GM18873 (cell line): ENCODE measurements at regions not wholly inside any gene's neighbourhood (a gene's known extent, or its start where the extent isn't known, plus 50 kb on each side); places are given as distances from the start of the nearest gene placed in this dataset.
A peak's percentile ranks its signal among the peaks of the same experiment; 100 is the strongest.

ENCODE experiments used
- ATAC-seq: cut with Tn5 transposase; IDR thresholded peaks from one replicate; pipeline ENCODE4 v1.9.1; 2021; ENCODE audit warnings: mild to moderate bottlenecking, moderate library complexity, moderate number of reproducible peaks; ENCODE audit not compliant: unreplicated experiment, low FRiP score

- ATAC-seq: no peak
These were observed 150.6 kb upstream of the TGFBR2 start for GRCh38 chr3:30455840-30456239.

- ATAC-seq: no peak
These were observed 150.1 kb upstream of the TGFBR2 start for GRCh38 chr3:30456264-30456663.

DNA sequence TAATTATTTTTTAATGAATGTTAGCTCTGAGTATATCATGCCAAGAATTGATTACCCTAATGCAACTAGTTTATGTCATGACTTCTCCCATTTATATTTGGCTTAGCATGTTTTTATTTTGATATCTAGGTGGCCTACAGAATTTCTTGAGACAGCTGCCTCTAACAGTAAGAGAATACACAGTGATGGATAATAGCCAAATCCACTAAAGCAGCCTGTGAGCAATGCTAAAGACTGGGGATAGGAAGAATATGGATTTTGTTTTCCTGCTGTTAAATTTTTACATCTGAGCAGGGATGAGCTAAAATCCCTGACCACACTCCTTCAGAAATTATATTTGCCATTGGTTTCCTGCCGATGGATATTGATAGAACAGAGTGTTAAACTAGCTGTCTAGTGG, 149.3 kb upstream of the TGFBR2 start:
- no peak for ATAC-seq

- ATAC-seq: no peak
These were observed 148.7 kb upstream of the TGFBR2 start for GRCh38 chr3:30457726-30458125.

- ATAC-seq: no peak
These were observed 147.8 kb upstream of the TGFBR2 start for GRCh38 chr3:30458376-30459171.

- ATAC-seq: no peak
These were observed 145.1 kb upstream of the TGFBR2 start for GRCh38 chr3:30461311-30461710.

GRCh38 chr3:30462721-30463470, 143.5 kb upstream of the TGFBR2 start:
- ATAC-seq: no peak

- no peak for ATAC-seq
These were observed 142.0 kb upstream of the TGFBR2 start for GRCh38 chr3:30464381-30464780.

DNA sequence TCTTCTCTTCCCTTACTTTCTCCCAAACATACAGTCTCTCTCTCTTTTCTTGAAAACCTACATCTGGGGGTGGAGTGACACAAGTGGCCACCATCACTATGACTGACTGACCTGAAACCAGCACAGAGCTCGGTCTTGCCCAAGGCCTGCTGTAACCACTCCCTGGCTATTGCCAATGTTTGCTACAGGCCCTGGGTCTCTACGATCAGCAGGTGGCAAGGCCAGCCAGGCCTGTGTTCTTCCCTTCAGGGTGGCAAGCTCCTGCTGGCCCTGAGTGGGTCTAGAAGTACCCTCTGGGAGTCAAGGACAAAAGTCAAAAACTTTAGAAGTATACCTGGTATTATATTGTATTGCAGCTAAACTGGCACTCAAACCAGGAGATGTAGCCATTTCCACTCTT, 140.9 kb upstream of the TGFBR2 start:
- ATAC-seq: no peak

DNA sequence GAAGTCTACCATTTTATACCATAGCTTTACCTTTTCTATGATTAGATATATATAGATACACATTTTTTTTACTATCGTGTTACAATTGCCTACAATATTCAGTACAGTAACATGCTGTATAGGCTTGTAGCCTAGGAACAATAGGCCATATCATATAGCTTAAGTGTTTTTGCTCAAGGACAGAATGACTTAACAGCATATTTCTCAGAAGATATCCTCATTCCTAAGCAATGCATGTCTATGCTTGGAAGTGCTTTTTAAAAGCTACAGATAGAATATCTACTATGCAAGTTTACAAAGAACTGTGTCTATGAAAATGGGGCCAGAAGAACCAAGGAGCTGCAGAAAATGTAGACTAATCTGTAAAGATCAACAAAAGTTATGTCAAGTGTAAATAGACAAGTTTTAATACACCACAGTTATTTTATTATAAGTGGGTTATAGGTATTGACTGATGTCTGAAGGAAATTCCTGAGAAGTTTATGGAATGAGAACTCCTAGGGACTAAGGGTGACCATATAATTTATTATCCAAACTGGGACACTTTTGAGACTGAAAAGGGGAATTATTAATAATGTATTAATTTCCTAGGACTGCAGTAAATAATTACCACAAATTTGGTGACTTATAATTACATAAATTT, 138.7 kb upstream of the TGFBR2 start:
- no peak for ATAC-seq

- ATAC-seq: no peak
These were observed 137.3 kb upstream of the TGFBR2 start for GRCh38 chr3:30469133-30469532.

DNA sequence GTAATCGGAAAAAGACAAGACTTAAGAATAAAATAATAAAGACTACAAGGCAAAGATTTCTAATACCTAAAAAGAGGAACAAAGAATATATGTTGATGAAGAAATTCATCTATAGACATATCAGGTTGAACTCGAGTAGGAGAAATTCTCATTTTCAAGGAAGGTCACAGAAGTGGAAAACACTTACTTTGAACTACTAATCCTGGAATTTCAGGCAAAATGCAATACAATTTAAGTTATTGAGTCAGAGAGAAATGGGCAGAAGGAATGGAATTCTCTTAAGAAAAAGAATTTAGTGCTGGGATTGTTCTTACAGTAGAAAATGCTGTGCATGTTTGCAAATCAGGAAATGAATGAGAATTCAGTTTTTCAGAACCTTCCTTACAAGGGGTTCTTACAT, 135.9 kb upstream of the TGFBR2 start:
- ATAC-seq: no peak

- ATAC-seq: no peak
These were observed 135.3 kb upstream of the TGFBR2 start for GRCh38 chr3:30471066-30471465.

DNA sequence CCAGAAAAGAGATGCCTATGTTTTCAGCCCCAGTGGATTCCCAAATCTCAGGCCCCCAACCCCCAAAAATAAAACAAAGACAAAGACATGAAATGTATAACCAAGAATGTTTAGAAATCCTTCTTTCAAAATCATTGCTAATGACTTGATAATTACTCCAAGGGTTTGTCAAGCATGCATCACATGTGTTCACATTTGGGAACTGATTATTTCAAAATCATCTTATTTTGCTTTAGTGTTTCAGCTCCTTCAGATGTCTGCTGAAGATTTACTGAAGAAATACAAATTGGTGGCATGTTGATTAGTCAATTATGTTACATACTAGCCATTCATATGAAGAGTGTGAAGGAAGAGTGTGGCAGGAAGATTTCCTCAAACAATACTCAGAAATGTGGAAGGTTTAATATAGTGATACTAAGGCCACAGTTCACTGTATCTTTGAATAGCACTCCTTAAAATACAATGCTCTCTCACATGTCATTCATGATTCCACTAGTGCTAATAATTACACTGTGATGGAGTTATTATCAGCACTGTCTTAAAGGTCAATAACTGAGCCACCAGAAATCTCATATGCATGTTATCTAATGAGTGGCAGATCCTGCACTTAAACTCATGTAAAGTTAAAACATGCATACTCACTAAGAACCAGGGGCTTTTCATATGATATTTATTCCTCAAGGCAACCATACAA, 134.5 kb upstream of the TGFBR2 start:
- ATAC-seq: no peak

DNA sequence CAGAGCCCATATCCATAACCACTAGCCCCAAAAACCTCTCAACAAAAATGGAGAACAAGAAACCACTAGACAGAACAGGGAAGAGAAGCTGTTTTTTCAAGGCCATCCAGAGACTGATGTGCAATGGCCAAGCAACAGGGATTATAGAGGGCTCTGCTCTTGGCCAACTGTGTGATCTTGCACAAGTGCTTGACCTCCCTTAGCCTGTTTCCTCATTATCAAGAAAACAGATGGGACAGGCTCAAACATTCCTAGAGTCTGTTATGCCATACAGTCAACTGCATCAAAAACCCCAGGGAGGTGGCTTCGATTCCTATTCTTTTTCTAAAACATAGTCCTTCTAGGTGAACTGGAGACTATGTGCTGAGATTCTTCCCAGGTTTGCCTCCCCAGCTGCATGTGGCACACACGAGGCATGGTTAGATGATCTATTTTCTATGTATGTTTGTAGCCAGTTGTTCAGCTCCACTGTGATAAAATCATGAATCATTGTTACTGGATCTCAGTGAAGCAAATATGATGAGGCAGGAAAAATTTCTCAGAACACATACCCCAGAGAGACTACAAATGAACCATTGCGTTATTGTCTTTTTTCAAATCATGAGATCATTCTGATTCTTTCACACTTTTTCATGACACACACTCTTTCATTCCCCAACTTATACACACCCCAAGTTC, 132.9 kb upstream of the TGFBR2 start:
- ATAC-seq: no peak

DNA sequence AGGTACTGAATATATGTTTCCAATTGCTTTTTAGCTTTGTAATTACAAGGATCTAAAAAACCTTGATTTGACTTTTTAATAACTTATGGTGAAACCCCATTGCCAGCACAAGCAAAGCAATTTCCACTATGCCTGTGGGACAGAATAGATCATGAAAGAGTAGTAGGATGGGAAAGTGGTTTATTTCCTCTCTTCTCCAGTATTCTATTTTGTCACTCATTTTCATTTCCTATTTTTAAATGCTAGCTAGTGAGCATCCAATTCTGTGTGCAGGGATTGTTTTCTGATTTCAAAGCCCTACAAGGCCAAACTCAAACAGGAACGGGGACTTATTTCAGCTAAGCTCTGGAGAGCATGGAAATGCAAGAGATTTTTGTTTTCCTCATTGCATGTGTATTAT, 132.0 kb upstream of the TGFBR2 start:
- ATAC-seq: no peak

- ATAC-seq: peak; percentile 70
These were observed 131.2 kb upstream of the TGFBR2 start for GRCh38 chr3:30475038-30475808.

DNA sequence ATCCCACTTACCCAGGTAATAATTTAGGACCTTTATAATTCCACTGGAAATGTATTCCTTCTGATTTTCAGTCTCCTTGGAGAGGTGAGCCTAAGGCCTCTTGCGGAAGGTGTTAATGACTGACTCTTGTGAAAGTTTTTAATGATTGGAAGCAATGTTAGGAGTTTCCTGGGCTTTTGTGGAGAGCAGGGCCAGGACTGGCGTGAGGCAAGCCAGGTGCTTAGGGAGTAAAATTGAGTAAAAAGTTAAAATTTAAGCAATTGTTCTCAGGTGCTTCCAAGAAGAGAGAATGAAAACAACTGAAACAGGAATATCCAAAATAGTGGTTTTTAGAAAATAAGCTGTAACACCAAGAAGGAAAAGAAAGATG, 130.6 kb upstream of the TGFBR2 start:
- no peak for ATAC-seq

DNA sequence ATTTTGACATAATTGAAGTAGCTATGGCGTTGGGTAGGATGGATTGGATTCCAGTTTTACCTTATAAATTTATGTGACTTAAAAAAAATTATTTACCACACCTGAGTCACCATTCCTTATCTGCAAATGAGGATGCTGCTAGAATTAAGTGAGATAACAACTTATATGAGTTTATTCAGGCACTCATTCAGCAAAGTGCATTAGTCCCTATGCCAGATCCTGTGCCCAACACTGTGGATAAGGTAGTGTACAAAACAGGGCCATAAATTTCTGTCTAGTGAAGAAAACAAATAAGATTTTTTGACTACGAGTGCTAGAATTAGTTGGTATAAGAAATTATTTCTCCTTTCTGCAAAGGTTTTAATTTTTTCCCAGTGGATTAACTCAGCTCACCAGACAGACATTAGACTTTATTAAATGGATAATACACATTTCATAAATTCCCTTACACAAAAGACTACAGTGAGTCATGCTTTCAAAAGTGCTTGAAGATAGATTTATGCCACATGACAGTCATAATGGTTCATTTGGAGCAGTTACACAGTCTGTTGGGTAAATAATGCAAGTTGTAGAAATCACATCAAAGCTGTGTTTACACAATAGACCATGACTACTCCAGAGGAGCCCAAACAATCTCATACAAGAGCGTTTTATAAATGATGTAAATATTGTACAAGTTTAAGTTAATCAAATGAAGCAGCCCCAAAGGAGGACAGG, 129.9 kb upstream of the TGFBR2 start:
- ATAC-seq: no peak
